Thoracic aorta (tissue), 2 donors: ENCODE measurements at regions not wholly inside any gene's neighbourhood (a gene's known extent, or its start where the extent isn't known, plus 50 kb on each side); places are given as distances from the start of the nearest gene placed in this dataset.

Experiments used
- ATAC-seq: fragments of 150-250 bp; one replicate; pipeline ENCODE4 v1.8.0; 2017; ENCODE audit warnings: low read depth; ENCODE audit not compliant: insufficient number of reproducible peaks, low FRiP score
- DNase-seq: peaks from one replicate; pipeline ENCODE4 v3.0.0-alpha.2; 2020; ENCODE audit warnings: low spot score
- H3K27ac ChIP-seq, 2 donors: fragments of 200-600 bp; sonication (generic); 1 replicate in 1 of 2; 2 replicates in 1 of 2; pipeline ENCODE4 v1.5.1; 2016; ENCODE audit warnings: mild to moderate bottlenecking in 2 of 2, moderate library complexity in 2 of 2
- H3K27me3 ChIP-seq: fragments of 200-600 bp; sonication (generic); replicated peaks from 2 replicates; pipeline ENCODE4 v1.6.0; 2016; ENCODE audit warnings: mild to moderate bottlenecking; ENCODE audit not compliant: insufficient read depth
- H3K36me3 ChIP-seq: fragments of 200-600 bp; sonication (generic); one replicate; pipeline ENCODE4 v1.5.1; 2016
- H3K4me1 ChIP-seq, 2 donors: fragments of 200-600 bp; sonication (generic); 1 replicate in 1 of 2; 2 replicates in 1 of 2; pipeline versions ENCODE4 v1.5.1 to v1.6.0; 2016; ENCODE audit warnings: low read depth in 2 of 2, mild to moderate bottlenecking in 1 of 2; ENCODE audit not compliant: control insufficient read depth in 1 of 2
- H3K4me3 ChIP-seq: fragments of 200-600 bp; sonication (generic); 2 replicates; pipeline ENCODE4 v1.5.1; 2016; ENCODE audit warnings: mild to moderate bottlenecking
- H3K9me3 ChIP-seq: fragments of 200-600 bp; sonication (generic); 2 replicates; pipeline ENCODE4 v1.5.1; 2016
- CTCF ChIP-seq: fragments of 200-600 bp; sonication (generic); IDR thresholded peaks from one replicate; pipeline ENCODE4 v1.5.1; 2019; ENCODE audit warnings: antibody characterized with exemption

GRCh38 chr2:84040281-84040680 is 418.8 kb downstream of the SUCLG1 start:
- no peak for TF ChIP-seq CTCF
- Histone ChIP-seq H3K4me1 (no peaks in the 10 kb centered on the region), H3K27me3 (no peaks in the 10 kb centered on the region), H3K4me3 (no peak overlapping the region), H3K27ac (no peak overlapping the region), H3K36me3 (no peaks in the 10 kb centered on the region), H3K9me3 (no peaks in the 10 kb centered on the region)
- ATAC-seq (no peak), DNase-seq (no peak)

- DNase-seq, result no peak
- Histone ChIP-seq H3K27ac (no peak overlapping the region), H3K36me3 (no peaks in the 10 kb centered on the region), H3K4me1 (no peaks in the 10 kb centered on the region), H3K4me3 (no peak overlapping the region), H3K9me3 (no peaks in the 10 kb centered on the region), H3K27me3 (no peaks in the 10 kb centered on the region)
- no peak for TF ChIP-seq CTCF
- ATAC-seq, result no peak
Observed at GRCh38 chr2:84038866-84039265, 420.2 kb downstream of the SUCLG1 start.

GRCh38 chr2:84033347-84033974 is 425.6 kb downstream of the SUCLG1 start:
- ATAC-seq (no peak), DNase-seq (no peak)
- H3K4me3 ChIP-seq, result no peak overlapping the region
- no peaks in the 10 kb centered on the region for H3K27me3 ChIP-seq
- H3K4me1 ChIP-seq, result no peaks in the 10 kb centered on the region
- H3K36me3 ChIP-seq, result no peaks in the 10 kb centered on the region
- TF ChIP-seq CTCF, result no peak
- no peak overlapping the region for H3K27ac ChIP-seq
- H3K9me3 ChIP-seq, result no peaks in the 10 kb centered on the region

- Histone ChIP-seq H3K27ac (no peak overlapping the region), H3K36me3 (no peaks in the 10 kb centered on the region), H3K4me1 (no peaks in the 10 kb centered on the region), H3K27me3 (no peaks in the 10 kb centered on the region), H3K4me3 (no peak overlapping the region), H3K9me3 (no peaks in the 10 kb centered on the region)
- ATAC-seq (no peak), DNase-seq (no peak)
- no peak for TF ChIP-seq CTCF
Observed at GRCh38 chr2:84031312-84032050, 427.6 kb downstream of the SUCLG1 start.

GRCh38 chr2:84029903-84030575 is 429.0 kb downstream of the SUCLG1 start:
- DNase-seq (no peak), ATAC-seq (no peak)
- Histone ChIP-seq H3K9me3 (no peaks in the 10 kb centered on the region), H3K27me3 (no peaks in the 10 kb centered on the region), H3K36me3 (no peaks in the 10 kb centered on the region), H3K4me1 (no peaks in the 10 kb centered on the region), H3K4me3 (no peak overlapping the region), H3K27ac (no peak overlapping the region)
- TF ChIP-seq CTCF, result no peak
